GM10266 (cell line): ENCODE measurements at regions not wholly inside any gene's neighbourhood (a gene's known extent, or its start where the extent isn't known, plus 50 kb on each side); places are given as distances from the start of the nearest gene placed in this dataset.

Experiments used
- DNase-seq: peaks from one replicate; pipeline ENCODE4 v3.0.0; 2012; ENCODE audit errors: extremely low spot score
- TF ChIP-seq, protein P1 (sequence below): IDR thresholded peaks from 2 replicates; pipeline ENCODE4 v1.5.1; 2012; ENCODE audit warnings: mild to moderate bottlenecking, low read depth; ENCODE audit not compliant: control insufficient read depth, insufficient read depth; ENCODE audit errors: missing control alignments

GRCh38 chr6:120648713-120649112 is 685.6 kb downstream of the TBC1D32 start:
- TF ChIP-seq, protein P1, sequence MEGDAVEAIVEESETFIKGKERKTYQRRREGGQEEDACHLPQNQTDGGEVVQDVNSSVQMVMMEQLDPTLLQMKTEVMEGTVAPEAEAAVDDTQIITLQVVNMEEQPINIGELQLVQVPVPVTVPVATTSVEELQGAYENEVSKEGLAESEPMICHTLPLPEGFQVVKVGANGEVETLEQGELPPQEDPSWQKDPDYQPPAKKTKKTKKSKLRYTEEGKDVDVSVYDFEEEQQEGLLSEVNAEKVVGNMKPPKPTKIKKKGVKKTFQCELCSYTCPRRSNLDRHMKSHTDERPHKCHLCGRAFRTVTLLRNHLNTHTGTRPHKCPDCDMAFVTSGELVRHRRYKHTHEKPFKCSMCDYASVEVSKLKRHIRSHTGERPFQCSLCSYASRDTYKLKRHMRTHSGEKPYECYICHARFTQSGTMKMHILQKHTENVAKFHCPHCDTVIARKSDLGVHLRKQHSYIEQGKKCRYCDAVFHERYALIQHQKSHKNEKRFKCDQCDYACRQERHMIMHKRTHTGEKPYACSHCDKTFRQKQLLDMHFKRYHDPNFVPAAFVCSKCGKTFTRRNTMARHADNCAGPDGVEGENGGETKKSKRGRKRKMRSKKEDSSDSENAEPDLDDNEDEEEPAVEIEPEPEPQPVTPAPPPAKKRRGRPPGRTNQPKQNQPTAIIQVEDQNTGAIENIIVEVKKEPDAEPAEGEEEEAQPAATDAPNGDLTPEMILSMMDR = no peak
- no peak for DNase-seq

DNA sequence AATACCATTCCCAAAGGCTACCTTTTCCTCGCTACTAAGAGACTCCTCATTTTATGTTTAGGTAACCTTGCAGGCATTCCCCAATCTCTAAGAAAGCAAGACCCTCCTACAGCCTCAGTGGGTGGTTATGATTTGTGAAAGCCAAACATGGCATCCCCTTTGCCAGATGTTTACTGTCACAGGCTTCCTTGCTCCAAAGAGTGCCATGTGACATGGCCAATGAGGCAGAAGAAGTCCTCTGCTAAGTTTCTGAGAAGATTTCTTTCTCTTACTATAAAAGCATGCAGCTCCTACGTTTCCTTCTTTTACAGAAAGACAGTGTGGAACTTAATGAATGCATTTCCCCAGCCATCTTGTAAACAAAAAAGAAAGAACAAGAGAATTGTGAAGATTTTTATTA is 688.2 kb downstream of the TBC1D32 start:
- TF ChIP-seq, protein P1 = no peak
- no peak for DNase-seq

DNA sequence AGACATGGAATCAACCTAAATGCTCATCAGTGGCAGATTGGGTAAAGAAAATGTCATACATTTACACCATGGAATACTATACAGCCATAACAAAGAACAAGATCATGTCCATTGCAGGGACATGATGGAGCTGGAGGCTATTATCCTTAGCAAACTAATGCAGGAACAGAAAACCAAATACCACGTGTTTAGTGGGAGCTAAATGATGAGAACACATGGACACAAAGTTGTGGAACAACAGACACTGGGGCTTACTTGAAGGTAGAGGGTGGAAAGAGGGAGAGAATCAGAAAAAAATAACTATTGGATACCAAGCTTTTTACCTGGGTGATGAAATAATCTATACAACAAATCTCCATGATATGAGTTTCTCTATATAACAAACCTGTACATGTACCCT is 701.3 kb downstream of the TBC1D32 start:
- TF ChIP-seq, protein P1 = no peak
- DNase-seq = no peak

DNA sequence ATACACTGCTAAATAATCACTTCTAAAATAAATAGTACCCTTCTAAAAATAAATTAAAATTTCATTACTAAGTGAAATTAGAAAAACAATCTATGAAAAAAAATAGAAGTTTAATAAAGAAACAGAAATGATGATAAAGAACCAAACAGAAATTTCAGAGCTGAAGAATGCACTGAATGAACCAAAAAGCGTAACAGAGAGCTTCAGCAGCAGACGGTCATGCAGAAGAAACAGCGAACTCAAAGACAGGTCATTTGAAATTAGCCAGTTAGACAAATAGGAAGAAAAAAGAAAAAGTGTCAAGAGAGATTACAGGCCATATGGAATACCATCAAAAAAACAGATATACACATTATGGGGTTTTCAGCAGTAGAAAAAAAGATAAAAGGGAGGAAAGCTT is 706.7 kb downstream of the TBC1D32 start:
- TF ChIP-seq, protein P1 = no peak
- DNase-seq = no peak

GRCh38 chr6:120622127-120622631 is 712.1 kb downstream of the TBC1D32 start:
- TF ChIP-seq, protein P1 = no peak
- no peak for DNase-seq

- DNase-seq = no peak
- TF ChIP-seq, protein P1 = no peak
Observed at GRCh38 chr6:120620900-120621299, 713.4 kb downstream of the TBC1D32 start.

GRCh38 chr6:120615238-120615637 is 719.0 kb downstream of the TBC1D32 start:
- TF ChIP-seq, protein P1 = no peak
- no peak for DNase-seq
